GM18907 (cell line): ENCODE measurements at regions not wholly inside any gene's neighbourhood (a gene's known extent, or its start where the extent isn't known, plus 50 kb on each side); places are given as distances from the start of the nearest gene placed in this dataset.

Experiments used
- ATAC-seq: cut with Tn5 transposase; IDR thresholded peaks from one replicate; pipeline ENCODE4 v1.9.1; 2021; ENCODE audit warnings: mild to moderate bottlenecking, moderate library complexity; ENCODE audit not compliant: unreplicated experiment

DNA sequence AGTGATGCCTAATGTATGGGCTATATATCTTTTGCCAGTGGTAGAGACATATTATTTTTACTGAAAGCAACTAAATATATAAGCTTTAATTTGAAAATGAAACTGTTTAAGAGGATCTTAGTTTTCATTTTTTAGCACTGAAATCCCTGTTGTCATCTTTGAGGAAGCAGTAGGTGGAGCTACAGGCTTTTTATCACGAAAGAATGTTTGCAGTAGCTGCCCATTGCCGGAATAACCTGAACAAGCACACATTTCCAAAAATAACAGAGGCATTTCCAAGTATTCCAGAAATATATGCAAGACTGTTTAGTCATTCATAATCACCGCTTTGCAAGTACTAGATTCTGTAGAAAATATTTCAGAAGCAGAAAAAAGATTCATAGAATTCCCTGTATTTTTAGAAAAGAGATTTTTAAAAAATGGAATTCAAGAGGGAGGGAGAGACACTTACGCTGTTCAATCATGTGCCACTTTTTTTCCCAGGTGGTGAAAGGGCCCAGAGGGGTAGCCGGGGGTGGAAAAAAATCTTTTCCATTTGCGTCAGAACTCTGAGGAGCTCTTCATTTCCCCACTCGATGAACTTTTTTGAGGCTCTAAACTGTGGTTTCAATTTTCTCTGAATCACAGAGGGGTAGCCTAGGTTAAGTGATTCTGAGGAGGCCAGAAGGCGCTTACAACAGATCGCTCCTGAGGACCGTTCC is 142.5 kb upstream of the FERMT1 start:
- no peak for ATAC-seq

DNA sequence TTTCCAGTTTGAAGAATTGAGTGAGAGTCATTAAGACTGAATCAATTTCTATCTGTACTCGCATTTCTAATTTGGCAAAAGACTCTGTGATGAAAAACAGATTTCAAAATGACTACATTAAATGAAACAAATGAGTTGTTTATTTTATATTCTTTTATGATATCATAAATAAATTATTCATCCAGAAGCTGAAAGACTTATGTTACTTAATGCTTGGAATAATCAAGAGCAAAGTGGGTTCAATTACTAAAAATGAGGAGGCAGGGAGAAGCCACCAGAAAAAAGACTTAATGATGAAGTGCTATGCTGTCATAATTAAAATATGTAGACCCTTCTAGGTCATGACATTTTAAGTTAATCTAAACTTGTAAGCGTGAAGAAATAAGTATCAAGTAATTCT is 130.6 kb upstream of the FERMT1 start:
- ATAC-seq, result no peak

DNA sequence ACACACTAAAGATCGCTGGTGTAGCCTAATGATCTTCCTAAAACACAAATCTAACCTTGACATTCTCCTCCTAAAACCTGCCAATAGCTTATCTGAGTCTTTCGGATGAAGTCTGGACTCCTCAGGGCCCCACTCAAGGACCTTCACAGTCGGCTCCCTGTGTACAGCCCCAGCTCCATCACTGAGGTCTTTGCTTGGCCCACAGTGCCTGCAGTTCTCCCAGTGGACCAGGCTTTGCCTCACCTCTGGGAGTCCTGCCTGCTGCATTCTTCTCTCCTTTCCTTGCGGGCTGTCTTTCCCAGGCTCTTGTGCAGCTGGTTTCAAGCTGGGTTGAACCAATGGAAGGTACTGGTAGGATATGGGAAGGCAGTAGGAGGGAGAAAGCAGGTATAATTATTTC is 122.6 kb upstream of the FERMT1 start:
- ATAC-seq, result no peak

DNA sequence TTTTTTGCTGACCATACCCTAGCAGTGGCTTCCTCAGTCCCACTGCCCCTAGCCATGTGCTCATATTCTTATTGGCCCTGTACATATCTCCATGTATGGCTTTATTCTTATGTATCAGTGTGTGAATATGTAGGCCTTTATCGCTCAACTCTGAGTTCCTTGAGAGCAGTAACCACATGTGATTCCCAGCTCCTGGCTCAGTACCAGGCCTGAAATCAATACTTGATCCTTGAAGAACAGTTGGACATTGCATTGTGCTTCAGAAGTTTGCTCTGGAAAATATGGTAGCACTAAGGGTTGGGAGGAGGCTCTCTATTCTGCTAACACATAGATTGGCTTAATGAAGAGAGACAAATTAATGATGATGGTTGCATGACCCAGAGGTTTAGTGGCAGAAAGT is 118.8 kb upstream of the FERMT1 start:
- ATAC-seq, result no peak

DNA sequence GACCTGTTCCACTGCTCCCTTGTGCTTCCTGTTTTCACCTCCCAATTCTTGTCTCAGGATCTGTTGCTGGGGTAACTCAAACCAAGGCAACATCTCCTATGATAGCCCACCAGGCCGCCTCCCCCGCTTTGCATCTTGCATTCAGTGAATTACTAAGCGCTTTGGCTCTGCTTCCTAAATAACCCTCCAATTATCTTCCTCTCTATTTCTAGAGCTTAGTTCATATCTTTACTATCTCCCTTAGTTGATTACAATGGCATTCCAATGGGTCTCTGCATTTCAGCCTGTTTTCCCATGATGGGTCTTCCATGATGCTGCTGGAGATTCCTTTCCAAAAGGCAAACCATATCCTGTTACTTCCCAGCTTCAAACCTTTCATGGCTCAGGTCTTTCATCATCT is 117.2 kb upstream of the FERMT1 start:
- no peak for ATAC-seq

DNA sequence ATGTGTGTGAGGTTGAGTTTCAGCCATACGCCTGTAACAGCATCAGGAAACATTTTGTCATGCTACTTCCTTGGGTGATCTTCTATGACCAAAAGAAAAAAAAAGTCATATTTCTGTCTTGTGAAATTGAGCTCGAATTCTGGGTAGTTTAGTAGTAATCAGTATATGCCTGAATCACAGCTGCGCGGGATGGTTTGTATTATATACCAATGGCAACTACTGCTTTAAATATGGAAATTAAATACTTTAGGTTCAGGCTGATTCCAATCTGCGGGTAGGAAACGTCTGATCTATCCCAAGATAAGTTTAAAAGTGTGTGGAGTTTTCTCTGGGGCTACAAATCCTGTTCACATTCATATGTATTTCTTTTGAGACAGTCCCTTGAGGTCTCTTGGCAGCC is 115.6 kb upstream of the FERMT1 start:
- no peak for ATAC-seq

DNA sequence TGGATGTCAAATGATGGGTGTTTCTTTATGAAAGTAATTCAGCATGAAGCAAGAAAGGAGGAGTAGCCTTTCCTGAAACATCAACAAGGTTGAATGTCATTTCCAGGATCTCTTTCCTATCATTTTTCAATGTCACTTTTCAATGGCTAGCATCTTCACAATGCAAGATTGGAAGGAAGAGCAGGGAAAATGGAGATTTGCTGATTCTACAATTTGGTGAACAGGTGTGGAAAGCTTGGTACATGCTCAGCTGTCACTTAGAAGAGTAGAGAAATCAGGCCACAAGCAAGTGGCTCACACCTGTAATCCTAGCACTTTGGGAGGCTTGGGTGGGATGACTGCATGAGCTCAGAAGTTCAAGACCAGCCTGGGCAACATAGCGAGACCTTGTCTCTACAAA is 112.7 kb upstream of the FERMT1 start:
- ATAC-seq, result no peak

DNA sequence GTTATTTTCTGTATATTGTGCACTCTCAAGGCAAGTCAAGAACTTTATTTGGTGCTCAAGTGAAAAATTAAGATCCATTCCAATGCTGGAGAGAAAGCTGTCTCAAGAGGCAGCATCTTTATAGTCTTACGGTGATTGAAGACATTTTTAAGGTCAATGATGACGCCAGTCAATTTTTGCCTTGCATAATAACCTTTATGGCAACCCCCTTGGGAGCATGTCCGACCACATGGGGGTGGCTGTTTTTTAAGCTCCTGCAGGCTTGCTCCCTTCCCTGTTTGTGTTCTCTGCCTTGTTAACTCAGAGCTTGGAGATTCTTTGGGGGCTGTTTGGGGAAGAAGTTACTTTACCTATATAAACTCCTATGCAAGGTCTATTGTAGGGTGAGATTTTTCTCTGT is 109.6 kb upstream of the FERMT1 start:
- no peak for ATAC-seq

DNA sequence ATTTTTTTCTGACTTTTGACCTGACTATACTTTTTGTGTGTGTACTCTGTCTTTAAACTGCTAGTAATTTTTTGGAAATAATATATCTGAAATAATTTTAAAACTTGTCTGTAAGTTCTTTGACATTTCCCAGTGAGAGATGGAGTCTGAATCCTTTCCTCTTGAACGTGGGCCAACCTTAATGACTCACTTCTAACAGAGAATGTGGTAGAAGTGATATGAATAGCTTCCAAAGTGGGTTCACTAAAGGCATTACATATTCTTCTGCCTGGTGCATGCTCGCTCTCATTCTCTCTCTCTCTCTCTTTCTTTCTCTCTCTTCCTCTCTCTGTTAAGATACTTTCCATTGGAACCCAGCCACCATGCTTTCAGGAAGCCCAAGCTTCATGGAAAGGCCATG is 108.7 kb upstream of the FERMT1 start:
- ATAC-seq, result no peak

DNA sequence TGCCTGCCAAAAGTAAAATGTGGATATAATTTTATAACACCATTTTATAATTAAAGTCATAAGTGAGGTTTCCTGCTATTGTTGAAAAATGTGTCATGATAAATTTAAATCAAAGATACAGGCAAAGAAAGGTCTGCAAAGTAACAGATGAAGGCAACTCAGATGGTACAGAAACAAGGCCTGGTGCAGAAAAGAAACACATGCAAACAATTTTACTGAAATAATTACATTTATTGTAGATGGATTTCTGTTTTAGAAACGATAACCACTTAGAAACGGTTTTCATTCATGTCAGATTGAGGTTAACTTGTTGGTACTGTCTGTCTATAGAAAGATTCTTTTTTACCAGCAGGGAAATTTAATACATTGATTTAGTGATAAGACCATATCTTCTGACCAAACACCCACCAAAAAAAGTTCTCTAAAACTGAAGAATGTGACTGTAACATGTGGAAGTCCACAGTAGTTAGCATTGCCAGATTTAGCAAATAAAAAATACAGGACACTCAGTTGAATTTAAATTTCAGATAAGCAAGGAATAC is 105.5 kb upstream of the FERMT1 start:
- no peak for ATAC-seq

DNA sequence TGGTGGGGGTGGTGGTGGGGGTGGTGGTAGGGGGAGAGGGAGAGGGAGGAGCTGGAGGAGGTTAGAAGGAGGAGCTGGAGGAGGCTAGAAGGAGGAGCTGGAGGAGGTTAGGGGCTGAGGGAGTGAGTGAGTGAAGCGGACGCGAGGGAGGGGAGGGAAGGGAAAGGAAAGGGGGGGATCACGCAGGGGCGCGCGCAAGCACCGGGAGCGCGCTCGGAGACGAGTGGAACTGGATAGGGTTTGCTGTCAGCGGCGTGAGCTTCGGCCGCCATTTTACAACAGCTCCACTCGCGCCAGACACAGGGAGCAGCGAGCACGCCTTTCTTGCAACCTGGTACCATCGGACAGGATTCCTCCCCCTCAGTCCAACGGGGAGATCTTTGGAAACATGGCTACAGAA is 90.5 kb upstream of the FERMT1 start:
- ATAC-seq, result no peak

DNA sequence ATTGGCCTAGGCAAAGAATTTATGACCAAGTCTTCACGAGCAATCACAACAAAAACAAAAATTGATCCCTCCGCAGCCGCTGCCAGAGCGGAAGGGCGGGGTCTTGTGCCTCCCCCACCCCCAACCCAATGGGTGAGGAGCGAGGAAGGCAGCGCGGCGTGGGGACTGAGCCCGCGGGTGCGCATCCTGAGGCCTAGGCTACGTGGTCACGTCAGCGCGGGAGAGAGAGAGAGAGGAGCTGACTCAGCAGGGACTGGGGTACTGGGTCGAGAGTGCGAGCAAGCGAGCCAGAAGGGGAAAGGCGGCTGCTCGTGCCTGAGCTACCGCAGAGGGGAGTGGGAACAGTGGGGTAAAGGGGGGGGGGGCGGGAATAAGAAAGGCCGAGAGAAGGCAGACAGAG is 90.1 kb upstream of the FERMT1 start:
- ATAC-seq, result no peak

DNA sequence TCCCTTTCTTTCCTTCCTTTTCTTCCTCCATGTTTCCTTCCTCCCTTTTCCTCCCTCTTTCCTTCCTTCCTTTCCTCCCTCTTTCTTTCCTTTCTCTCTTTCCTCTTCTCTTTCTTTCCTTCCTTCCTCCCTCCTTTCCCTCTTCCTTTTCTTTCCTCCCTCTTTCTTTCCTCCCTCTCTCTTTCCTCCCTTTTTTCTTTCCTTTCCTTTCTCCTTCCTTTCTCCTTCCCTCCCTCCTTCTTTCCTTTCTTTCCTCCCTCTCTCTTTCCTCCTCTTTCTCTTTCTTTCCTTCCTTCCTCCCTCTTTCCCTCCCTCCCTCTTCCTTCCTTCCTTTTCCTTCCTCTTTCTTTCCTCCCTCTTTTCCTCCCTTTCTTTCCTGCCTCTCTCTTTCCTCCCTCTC is 86.3 kb upstream of the FERMT1 start:
- no peak for ATAC-seq

DNA sequence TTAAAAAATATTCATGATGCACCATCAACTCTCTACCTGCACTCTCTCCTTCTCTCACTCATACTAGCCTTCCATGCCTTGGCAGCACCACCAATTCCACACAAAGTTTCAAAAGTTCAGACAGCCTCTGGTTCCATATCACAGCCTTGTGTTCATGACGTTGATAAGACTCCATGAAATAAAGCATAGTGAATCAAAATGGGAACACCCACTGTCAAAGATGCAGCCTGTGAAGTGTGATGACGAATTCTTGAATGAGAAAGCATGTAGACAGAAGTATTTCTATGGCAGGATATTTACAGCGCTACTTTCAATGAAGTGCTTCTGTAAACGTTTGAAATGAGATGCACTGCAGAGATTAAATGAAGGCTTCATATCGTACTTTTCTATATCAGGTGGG is 77.3 kb upstream of the FERMT1 start:
- no peak for ATAC-seq

DNA sequence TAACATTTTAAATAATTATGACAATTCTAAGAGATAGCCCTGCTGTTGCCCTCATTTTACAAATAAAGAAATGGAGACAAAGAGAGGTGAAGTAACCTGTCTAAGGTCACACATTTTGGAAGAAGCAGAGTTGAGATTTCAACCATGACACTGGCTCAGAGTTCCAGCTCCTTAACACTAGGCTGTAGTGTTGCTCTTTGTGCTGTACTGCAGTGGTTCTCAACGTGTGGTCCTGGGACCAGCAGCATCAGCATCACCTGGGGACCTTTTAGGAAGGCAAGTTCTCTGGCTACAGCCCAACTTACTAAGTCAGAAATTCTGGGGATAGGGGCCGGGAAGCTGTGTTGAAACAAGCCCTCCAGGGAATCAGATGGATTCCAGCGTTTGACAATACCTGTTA is 62.4 kb upstream of the FERMT1 start:
- ATAC-seq, result no peak

DNA sequence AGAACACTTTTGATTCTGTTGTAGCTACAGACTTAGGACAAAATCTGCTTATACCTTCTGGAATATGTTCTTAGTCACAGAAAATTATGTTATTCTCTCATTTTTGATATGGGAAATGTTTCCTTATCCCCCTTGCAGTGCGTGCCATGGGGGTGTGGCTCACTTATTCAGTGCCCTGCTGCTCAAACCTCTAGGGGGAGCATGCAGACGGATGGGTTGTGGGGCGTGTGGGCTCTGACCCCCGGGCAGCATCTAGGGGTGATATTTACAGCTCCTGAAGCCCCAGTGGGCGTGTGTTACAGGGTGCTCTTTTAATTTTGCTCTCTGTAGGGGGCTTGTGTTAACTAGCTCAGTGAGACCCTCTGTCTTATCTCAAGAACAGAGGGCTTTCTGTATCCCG is 61.3 kb upstream of the FERMT1 start:
- no peak for ATAC-seq

DNA sequence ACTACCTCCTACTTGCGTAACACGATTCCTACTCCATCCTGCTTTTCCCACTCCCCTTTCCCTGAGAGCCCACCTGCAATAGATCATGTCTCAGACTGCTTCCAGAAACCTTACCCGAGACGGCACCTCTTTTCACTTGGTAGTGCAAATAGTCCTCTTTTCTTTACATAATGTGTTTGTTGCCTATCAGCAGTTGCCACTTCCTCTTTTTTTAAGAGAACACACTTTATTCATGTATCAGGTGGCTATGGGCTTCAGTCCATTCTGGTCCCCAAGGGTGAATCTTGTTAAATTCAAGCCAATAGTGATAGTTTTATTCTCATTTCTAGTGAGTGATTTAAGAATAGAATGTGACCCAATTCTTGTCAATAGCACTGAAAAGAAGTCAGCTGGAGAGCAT is 57.7 kb upstream of the FERMT1 start:
- ATAC-seq, result no peak

DNA sequence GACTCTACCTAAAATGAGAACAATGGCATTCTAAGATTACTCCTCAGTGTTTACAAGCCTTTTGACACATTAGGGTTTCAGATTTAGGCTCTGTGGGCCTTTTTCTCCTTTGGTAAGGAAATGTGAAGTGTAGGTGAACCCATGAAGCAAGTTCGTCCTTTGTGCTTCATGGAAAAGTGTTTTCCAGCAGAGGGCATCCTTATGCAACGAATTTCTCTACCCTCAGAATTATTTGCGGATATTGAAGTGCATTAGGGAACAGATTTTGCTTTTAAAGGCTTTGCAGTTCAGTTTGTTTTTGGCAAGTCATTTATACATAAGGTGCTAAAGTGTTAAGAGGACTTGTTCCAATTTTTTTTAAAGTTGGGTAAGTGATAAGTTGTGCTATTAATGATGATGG is 55.7 kb upstream of the FERMT1 start:
- ATAC-seq, result no peak

DNA sequence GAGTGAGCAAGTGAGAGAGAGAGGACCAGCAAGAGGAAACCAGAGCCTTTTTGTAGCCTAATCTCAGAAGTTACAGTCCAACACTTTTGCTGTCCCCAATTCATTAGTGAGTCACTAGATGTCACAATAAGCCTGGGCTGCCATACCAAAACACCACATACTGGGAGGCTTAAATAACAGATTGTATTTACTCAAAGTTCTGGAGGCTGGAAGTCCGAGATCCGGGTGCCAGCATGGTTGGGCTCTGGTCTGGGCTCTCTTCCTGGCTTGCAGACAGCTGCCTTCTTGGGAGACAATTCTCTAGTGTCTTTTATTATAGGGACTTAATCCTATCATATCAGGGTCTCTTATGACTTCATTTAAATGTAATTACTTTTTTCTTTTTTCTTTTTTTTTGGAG is 50.7 kb upstream of the FERMT1 start:
- ATAC-seq, result no peak
